ENCODE measurements at regions not wholly inside any gene's neighbourhood (a gene's known extent, or its start where the extent isn't known, plus 50 kb on each side); places are given as distances from the start of the nearest gene placed in this dataset.

DNA sequence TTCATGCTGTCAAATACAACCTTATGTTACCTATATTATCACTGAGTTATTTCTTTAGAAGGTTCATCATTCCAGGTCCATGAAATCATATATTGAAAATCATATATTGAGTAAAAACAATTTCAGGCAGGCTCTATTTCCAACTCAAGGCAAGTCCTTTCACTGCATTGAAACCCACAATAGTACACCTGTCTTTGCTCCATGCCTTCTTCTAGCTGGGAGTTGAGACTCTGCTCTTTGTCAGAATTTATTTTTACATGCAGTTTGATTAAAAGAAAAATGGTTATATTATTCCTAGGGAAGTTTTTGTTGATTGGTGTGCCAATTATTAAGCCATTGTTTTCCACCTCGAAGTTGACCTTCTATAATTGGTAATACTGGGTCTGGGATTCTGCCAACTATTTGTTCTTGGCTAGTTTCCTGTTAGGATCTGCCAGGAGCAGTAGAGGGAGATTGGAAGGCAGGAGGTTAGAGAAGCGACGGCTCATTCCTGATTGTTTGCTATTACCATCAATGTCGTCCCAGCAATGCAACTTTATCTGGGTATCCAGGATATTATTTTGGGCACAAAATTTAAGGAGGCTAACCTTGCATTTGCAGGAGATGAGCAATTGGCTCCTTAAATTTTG lies 79.5 kb upstream of the MIS18BP1 start (continued):
- TF ChIP-seq, protein P1, sequence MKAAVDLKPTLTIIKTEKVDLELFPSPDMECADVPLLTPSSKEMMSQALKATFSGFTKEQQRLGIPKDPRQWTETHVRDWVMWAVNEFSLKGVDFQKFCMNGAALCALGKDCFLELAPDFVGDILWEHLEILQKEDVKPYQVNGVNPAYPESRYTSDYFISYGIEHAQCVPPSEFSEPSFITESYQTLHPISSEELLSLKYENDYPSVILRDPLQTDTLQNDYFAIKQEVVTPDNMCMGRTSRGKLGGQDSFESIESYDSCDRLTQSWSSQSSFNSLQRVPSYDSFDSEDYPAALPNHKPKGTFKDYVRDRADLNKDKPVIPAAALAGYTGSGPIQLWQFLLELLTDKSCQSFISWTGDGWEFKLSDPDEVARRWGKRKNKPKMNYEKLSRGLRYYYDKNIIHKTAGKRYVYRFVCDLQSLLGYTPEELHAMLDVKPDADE (IDR thresholded peaks at IDR 0.05) = no peak
- TF ChIP-seq NANOG (IDR thresholded peaks at IDR 0.05; ENCODE audit: borderline replicate concordance) (no peak), JUNB (IDR thresholded peaks at IDR 0.05; ENCODE audit: unreplicated experiment) (no peak), EZH2 (IDR thresholded peaks at IDR 0.05; ENCODE audit: low read depth, unreplicated experiment) (no peak)

DNA sequence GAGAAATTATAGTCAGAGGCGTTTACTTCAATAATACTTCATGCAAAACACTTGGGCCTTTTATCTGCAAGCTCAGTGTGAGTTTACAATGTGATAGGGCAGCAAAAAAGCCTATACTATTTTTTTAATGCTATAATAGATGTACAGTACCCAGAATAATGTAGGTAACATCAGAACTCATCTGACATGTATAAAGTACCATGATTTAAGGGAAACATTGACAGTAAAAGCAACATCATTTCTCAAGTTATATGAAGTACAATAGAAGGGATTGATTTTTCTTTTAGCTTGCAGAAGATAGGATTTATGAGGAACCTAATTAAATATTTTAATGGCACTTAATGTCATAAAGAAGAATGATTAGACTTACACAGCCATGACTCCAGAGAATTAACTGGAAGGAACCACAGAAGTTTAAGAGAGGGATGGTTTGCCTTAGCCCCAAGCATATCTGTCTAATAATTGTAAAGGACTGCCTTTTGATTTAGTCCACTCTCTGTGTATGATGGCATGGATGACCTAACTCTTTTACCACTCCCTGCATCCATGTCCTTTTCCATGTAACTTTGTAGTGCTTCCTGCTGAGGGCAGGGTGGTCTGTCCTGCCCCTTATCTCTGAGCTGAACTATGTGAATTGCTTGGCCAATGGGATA lies 55.9 kb upstream of the MIS18BP1 start:
- H3K36me3 ChIP-seq (ENCODE audit: insufficient read depth) = no peaks in the 10 kb centered on the region
- no peak overlapping the region for H3K27ac ChIP-seq (ENCODE audit: low read depth)
- H3K4me3 ChIP-seq = no peak overlapping the region
- Mint-ChIP-seq H3K4me3 (no peak overlapping the region), H3K27me3 (ENCODE audit: insufficient read depth, low read depth, poor library complexity) (no peaks in the 10 kb centered on the region), H3K27ac (no peak overlapping the region), H3K9me3 (no peaks in the 10 kb centered on the region), H3K4me1 (no peaks in the 10 kb centered on the region), H3K36me3 (ENCODE audit: low read depth) (no peaks in the 10 kb centered on the region)
- H3K27me3 ChIP-seq (ENCODE audit: insufficient read depth) = no peaks in the 10 kb centered on the region
- H3K4me2 ChIP-seq = no peak overlapping the region
- ATAC-seq (no peak), DNase-seq (ENCODE audit: low spot score) (no peak)
- no peaks in the 10 kb centered on the region for H3F3A ChIP-seq (replicated peaks; ENCODE audit: low read depth)
- H3K9me2 ChIP-seq (ENCODE audit: insufficient read depth) = no peaks in the 10 kb centered on the region
- no peaks in the 10 kb centered on the region for H3K4me1 ChIP-seq (ENCODE audit: insufficient read depth)
- no peaks in the 10 kb centered on the region for H4K20me1 ChIP-seq (replicated peaks; ENCODE audit: insufficient read depth)
- no peak overlapping the region for H2AFZ ChIP-seq
- no peaks in the 10 kb centered on the region for H3K79me2 ChIP-seq (replicated peaks; ENCODE audit: insufficient read depth)
- TF ChIP-seq EZH2 (IDR thresholded peaks at IDR 0.05; ENCODE audit: low read depth, unreplicated experiment) (no peak), STAT1 (IDR thresholded peaks at IDR 0.05; ENCODE audit: unreplicated experiment) (no peak), POLR2AphosphoS5 (IDR thresholded peaks at IDR 0.05; ENCODE audit: low read depth) (no peak), ZNF114 (CRISPR knock-in tag; IDR thresholded peaks at IDR 0.05) (no peak), ZNF331 (CRISPR knock-in tag; IDR thresholded peaks at IDR 0.05; ENCODE audit: low read depth) (no peak), CREB1 (CRISPR knock-in tag; IDR thresholded peaks at IDR 0.05; ENCODE audit: low read depth) (no peak)
- TF ChIP-seq, protein P2, sequence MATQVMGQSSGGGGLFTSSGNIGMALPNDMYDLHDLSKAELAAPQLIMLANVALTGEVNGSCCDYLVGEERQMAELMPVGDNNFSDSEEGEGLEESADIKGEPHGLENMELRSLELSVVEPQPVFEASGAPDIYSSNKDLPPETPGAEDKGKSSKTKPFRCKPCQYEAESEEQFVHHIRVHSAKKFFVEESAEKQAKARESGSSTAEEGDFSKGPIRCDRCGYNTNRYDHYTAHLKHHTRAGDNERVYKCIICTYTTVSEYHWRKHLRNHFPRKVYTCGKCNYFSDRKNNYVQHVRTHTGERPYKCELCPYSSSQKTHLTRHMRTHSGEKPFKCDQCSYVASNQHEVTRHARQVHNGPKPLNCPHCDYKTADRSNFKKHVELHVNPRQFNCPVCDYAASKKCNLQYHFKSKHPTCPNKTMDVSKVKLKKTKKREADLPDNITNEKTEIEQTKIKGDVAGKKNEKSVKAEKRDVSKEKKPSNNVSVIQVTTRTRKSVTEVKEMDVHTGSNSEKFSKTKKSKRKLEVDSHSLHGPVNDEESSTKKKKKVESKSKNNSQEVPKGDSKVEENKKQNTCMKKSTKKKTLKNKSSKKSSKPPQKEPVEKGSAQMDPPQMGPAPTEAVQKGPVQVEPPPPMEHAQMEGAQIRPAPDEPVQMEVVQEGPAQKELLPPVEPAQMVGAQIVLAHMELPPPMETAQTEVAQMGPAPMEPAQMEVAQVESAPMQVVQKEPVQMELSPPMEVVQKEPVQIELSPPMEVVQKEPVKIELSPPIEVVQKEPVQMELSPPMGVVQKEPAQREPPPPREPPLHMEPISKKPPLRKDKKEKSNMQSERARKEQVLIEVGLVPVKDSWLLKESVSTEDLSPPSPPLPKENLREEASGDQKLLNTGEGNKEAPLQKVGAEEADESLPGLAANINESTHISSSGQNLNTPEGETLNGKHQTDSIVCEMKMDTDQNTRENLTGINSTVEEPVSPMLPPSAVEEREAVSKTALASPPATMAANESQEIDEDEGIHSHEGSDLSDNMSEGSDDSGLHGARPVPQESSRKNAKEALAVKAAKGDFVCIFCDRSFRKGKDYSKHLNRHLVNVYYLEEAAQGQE (IDR thresholded peaks at IDR 0.05; ENCODE audit: unreplicated experiment) = no peak
- TF ChIP-seq, protein P1 (IDR thresholded peaks at IDR 0.05) = no peak
- TF ChIP-seq, protein P3, sequence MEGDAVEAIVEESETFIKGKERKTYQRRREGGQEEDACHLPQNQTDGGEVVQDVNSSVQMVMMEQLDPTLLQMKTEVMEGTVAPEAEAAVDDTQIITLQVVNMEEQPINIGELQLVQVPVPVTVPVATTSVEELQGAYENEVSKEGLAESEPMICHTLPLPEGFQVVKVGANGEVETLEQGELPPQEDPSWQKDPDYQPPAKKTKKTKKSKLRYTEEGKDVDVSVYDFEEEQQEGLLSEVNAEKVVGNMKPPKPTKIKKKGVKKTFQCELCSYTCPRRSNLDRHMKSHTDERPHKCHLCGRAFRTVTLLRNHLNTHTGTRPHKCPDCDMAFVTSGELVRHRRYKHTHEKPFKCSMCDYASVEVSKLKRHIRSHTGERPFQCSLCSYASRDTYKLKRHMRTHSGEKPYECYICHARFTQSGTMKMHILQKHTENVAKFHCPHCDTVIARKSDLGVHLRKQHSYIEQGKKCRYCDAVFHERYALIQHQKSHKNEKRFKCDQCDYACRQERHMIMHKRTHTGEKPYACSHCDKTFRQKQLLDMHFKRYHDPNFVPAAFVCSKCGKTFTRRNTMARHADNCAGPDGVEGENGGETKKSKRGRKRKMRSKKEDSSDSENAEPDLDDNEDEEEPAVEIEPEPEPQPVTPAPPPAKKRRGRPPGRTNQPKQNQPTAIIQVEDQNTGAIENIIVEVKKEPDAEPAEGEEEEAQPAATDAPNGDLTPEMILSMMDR (conservative IDR thresholded peaks at IDR 0.05; ENCODE audit: low read depth in 2 of 2) = no peak

Measured in GM23338 (cell line).